ENCODE measurements at regions not wholly inside any gene's neighbourhood (a gene's known extent, or its start where the extent isn't known, plus 50 kb on each side); places are given as distances from the start of the nearest gene placed in this dataset.

DNA sequence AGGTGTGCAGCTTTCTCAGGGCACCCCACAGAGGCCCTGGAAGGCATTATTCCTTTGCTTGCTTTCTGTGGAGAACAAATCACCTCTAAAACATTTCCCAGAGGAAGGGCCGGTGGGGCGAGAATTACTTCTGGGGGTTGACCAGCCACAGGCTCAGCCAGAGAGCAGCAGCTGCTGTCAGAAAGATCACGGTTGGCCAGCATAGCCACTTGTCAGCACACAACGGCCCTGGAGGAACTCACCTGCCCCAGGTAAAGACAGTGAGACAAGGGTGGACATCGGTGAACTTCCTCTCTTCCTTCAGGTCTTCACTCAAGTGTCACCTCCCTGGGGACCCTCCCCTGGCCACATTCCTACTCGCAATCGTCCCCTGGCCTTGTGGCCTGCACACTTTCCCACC is 69.5 kb upstream of the CLDN14 start:
- Mint-ChIP-seq H3K4me1 (no peaks in the 10 kb centered on the region), H3K27ac (no peak overlapping the region), H3K36me3 (no peaks in the 10 kb centered on the region), H3K27me3 (ENCODE audit: low read depth in 2 of 2) (peaks cover 5 to 7% of the 10 kb centered on the region in 2 donors), H3K4me3 (no peak overlapping the region), H3K9me3 (no peaks in the 10 kb centered on the region)
- Histone ChIP-seq H3K4me3 (ENCODE audit: low read length) (no peak overlapping the region), H3K9me3 (ENCODE audit: control insufficient read depth, insufficient read depth, low read length) (no peaks in the 10 kb centered on the region), H3K27me3 (ENCODE audit: control insufficient read depth, insufficient read depth, low read length) (no peaks in the 10 kb centered on the region), H3K27ac (ENCODE audit: low read length) (no peak overlapping the region), H3K36me3 (ENCODE audit: control insufficient read depth, insufficient read depth, low read length) (no peaks in the 10 kb centered on the region), H3K4me1 (ENCODE audit: control insufficient read depth, insufficient read depth, low read length) (no peaks in the 10 kb centered on the region)
- intact Hi-C loops (cut with micrococcal nuclease) = no loop called here
- TF ChIP-seq, protein P1, sequence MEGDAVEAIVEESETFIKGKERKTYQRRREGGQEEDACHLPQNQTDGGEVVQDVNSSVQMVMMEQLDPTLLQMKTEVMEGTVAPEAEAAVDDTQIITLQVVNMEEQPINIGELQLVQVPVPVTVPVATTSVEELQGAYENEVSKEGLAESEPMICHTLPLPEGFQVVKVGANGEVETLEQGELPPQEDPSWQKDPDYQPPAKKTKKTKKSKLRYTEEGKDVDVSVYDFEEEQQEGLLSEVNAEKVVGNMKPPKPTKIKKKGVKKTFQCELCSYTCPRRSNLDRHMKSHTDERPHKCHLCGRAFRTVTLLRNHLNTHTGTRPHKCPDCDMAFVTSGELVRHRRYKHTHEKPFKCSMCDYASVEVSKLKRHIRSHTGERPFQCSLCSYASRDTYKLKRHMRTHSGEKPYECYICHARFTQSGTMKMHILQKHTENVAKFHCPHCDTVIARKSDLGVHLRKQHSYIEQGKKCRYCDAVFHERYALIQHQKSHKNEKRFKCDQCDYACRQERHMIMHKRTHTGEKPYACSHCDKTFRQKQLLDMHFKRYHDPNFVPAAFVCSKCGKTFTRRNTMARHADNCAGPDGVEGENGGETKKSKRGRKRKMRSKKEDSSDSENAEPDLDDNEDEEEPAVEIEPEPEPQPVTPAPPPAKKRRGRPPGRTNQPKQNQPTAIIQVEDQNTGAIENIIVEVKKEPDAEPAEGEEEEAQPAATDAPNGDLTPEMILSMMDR (IDR thresholded peaks at IDR 0.05) = no peak
- WGBS (ENCODE audit: insufficient coverage) = 84% methylated on average over 7 of the region's 7 CpGs
- DNase-seq (no peak), ATAC-seq (no peak)

DNA sequence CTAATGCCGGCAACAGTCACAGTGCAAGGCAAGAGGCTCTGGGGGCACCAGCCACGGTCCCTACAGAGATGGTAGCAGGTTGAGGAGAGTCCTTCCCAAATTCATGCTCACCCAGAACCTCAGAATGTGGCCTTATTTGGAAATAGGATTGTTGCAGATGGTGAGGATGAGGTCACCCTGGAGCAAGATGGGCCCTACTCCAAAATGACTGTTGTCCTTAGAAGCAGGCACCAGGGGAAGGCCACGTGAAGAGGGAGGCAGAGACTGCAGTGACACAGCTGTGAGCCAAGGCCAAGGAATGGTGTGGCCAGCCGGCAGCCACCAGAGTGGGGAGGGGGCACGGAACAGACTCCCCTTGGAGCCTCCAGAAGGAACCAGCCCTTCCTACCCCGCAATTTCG is 70.8 kb upstream of the CLDN14 start:
- no peaks in the 10 kb centered on the region for H3K4me1 Mint-ChIP-seq
- no peak overlapping the region for H3K27ac Mint-ChIP-seq
- intact Hi-C loops (cut with micrococcal nuclease) = no loop called here
- Histone ChIP-seq H3K4me3 (ENCODE audit: low read length) (no peak overlapping the region), H3K27ac (ENCODE audit: low read length) (no peak overlapping the region), H3K9me3 (ENCODE audit: control insufficient read depth, insufficient read depth, low read length) (no peaks in the 10 kb centered on the region), H3K36me3 (ENCODE audit: control insufficient read depth, insufficient read depth, low read length) (no peaks in the 10 kb centered on the region), H3K4me1 (ENCODE audit: control insufficient read depth, insufficient read depth, low read length) (no peaks in the 10 kb centered on the region), H3K27me3 (ENCODE audit: control insufficient read depth, insufficient read depth, low read length) (no peaks in the 10 kb centered on the region)
- no peak for ATAC-seq
- DNase-seq = no peak
- TF ChIP-seq, protein P1 (IDR thresholded peaks at IDR 0.05) = no peak
- WGBS (ENCODE audit: insufficient coverage) = 80% methylated on average over 7 of the region's 7 CpGs
- no peak overlapping the region for H3K4me3 Mint-ChIP-seq
- no peaks in the 10 kb centered on the region for H3K36me3 Mint-ChIP-seq
- H3K9me3 Mint-ChIP-seq = no peaks in the 10 kb centered on the region
- H3K27me3 Mint-ChIP-seq (ENCODE audit: low read depth in 2 of 2) = peaks cover 0 to 7% of the 10 kb centered on the region in 2 donors

DNA sequence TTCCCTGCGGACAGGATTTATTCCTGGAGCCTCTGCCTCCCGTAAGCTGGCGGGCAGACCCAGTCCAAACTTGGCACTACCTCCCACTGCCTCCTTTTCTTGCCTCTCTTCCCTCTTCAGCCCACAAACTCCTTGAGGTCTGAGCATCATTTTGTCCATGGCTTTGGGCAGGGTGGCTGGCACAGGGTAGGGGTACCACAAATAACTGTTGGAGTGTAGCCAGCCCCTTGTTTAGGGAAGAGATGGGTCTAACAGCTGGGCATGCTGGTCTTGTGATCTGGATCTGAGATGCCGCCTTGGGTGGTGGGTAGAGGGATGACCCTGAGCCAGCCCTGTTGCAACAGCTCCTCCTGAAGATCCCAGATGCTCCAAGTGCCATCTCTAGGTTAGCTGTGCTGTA is 71.4 kb upstream of the CLDN14 start:
- 96% methylated on average over 4 of the region's 4 CpGs for WGBS (ENCODE audit: insufficient coverage)
- TF ChIP-seq, protein P1 (IDR thresholded peaks at IDR 0.05) = no peak

DNA sequence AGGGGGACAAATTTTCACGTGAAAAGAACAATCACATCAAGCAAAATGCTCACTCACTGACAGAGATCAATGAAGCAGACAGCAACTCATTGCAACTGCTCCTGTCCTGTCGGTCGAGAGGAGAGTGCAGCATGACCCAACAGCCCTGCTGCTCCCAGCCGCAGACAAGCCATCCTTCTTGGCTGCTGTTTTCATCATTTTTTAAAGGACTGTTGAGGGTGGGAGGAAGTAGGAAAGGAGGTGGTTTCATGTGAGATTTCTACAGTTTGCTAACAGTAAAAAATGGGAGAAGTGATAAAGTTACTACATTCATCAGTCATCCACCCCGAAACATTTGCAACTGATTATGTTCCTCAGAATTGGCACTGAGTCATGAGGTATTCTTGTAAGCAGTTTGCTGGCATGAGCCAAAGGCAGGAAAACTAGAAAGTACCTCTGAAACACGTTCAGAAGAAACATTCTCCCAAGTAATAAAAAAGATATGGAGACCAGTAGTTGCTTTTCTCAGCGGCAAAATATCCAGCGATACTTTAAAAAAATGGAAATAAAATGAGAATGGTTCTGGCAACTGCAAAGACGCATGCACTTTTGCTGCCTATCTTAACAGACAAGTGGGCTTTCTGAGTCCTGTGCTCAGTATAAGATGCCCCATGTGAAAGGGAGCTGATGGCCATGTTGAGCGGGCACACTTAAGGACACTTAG is 72.0 kb upstream of the CLDN14 start:
- intact Hi-C loops (cut with micrococcal nuclease) = no loop called here
- H3K4me3 ChIP-seq (ENCODE audit: low read length) = no peak overlapping the region
- no peak for DNase-seq
- no peaks in the 10 kb centered on the region for H3K36me3 ChIP-seq (ENCODE audit: control insufficient read depth, insufficient read depth, low read length)
- Mint-ChIP-seq H3K9me3 (no peaks in the 10 kb centered on the region), H3K4me1 (no peaks in the 10 kb centered on the region), H3K27ac (no peak overlapping the region), H3K4me3 (no peak overlapping the region), H3K27me3 (ENCODE audit: low read depth in 2 of 2) (peaks cover 10 to 11% of the 10 kb centered on the region in 2 donors), H3K36me3 (no peaks in the 10 kb centered on the region)
- H3K4me1 ChIP-seq (ENCODE audit: control insufficient read depth, insufficient read depth, low read length) = no peaks in the 10 kb centered on the region
- H3K27me3 ChIP-seq (ENCODE audit: control insufficient read depth, insufficient read depth, low read length) = no peaks in the 10 kb centered on the region
- H3K27ac ChIP-seq (ENCODE audit: low read length) = no peak overlapping the region
- TF ChIP-seq, protein P1 (IDR thresholded peaks at IDR 0.05) = no peak
- no peak for ATAC-seq
- 67% methylated on average over 9 of the region's 10 CpGs for WGBS (ENCODE audit: insufficient coverage)
- H3K9me3 ChIP-seq (ENCODE audit: control insufficient read depth, insufficient read depth, low read length) = no peaks in the 10 kb centered on the region

More for the DNA sequence above, 71.4 kb upstream of the CLDN14 start:
- H3K27me3 ChIP-seq (ENCODE audit: control insufficient read depth, insufficient read depth, low read length) = no peaks in the 10 kb centered on the region
- no peaks in the 10 kb centered on the region for H3K36me3 ChIP-seq (ENCODE audit: control insufficient read depth, insufficient read depth, low read length)
- H3K4me1 ChIP-seq (ENCODE audit: control insufficient read depth, insufficient read depth, low read length) = no peaks in the 10 kb centered on the region
- Mint-ChIP-seq H3K36me3 (no peaks in the 10 kb centered on the region), H3K9me3 (no peaks in the 10 kb centered on the region), H3K27ac (no peak overlapping the region), H3K4me3 (no peak overlapping the region), H3K4me1 (no peaks in the 10 kb centered on the region), H3K27me3 (ENCODE audit: low read depth in 2 of 2) (peaks cover 5 to 7% of the 10 kb centered on the region in 2 donors)
- ATAC-seq (no peak), DNase-seq (no peak)
- intact Hi-C loops (cut with micrococcal nuclease) = no loop called here
- H3K4me3 ChIP-seq (ENCODE audit: low read length) = no peak overlapping the region
- H3K9me3 ChIP-seq (ENCODE audit: control insufficient read depth, insufficient read depth, low read length) = no peaks in the 10 kb centered on the region
- H3K27ac ChIP-seq (ENCODE audit: low read length) = no peak overlapping the region
